ENCODE measurements at regions not wholly inside any gene's neighbourhood (a gene's known extent, or its start where the extent isn't known, plus 50 kb on each side); places are given as distances from the start of the nearest gene placed in this dataset.
"Not testable (repeated sequence)": the region's sequence is repeated elsewhere in the genome, so short reads cannot be mapped to it uniquely, and the experiment has no call there.

GRCh38 chr6:1197309-1197708, 114.6 kb upstream of the FOXQ1 start:
- no peak for DNase-seq

- DNase-seq = no peak
Observed at GRCh38 chr6:1191141-1191630, 120.7 kb upstream of the FOXQ1 start.

- DNase-seq = no peak
Observed at GRCh38 chr6:1190366-1190765, 121.5 kb upstream of the FOXQ1 start.

GRCh38 chr6:1188199-1188598, 123.7 kb upstream of the FOXQ1 start:
- no peak for DNase-seq

GRCh38 chr6:1187293-1188131, 124.4 kb upstream of the FOXQ1 start:
- no peak for DNase-seq

- no peak for DNase-seq
Observed at GRCh38 chr6:1184318-1184717, 127.6 kb upstream of the FOXQ1 start.

- DNase-seq = no peak
Observed at GRCh38 chr6:1182722-1183521, 129.0 kb upstream of the FOXQ1 start.

- no peak for DNase-seq
Observed at GRCh38 chr6:1181939-1182605, 129.8 kb upstream of the FOXQ1 start.

GRCh38 chr6:1179571-1180459, 132.1 kb upstream of the FOXQ1 start:
- no peak for DNase-seq

- DNase-seq = no peak
Observed at GRCh38 chr6:1178590-1178989, 133.3 kb upstream of the FOXQ1 start.

- DNase-seq = no peak
Observed at GRCh38 chr6:1176567-1176966, 135.3 kb upstream of the FOXQ1 start.

- DNase-seq = no peak
Observed at GRCh38 chr6:1175877-1176276, 136.0 kb upstream of the FOXQ1 start.

- no peak for DNase-seq
Observed at GRCh38 chr6:1170794-1171193, 141.1 kb upstream of the FOXQ1 start.

- no peak for DNase-seq
Observed at GRCh38 chr6:1164600-1164999, 147.3 kb upstream of the FOXQ1 start.

GRCh38 chr6:1163501-1163900, 148.4 kb upstream of the FOXQ1 start:
- no peak for DNase-seq

GRCh38 chr6:1162367-1163275, 149.3 kb upstream of the FOXQ1 start:
- no peak for DNase-seq

GRCh38 chr6:1156411-1156810, 155.5 kb upstream of the FOXQ1 start:
- DNase-seq = not testable (repeated sequence)

- DNase-seq = no peak
Observed at GRCh38 chr6:1153696-1154245, 158.1 kb upstream of the FOXQ1 start.

- no peak for DNase-seq
Observed at GRCh38 chr6:1146500-1146899, 165.4 kb upstream of the FOXQ1 start.

GRCh38 chr6:1145768-1146218, 166.1 kb upstream of the FOXQ1 start:
- no peak for DNase-seq

All from activated CD8-positive, alpha-beta memory T cell treated with anti-CD3 and anti-CD28 coated beads for 24 hours (primary cell).